ENCODE measurements at regions not wholly inside any gene's neighbourhood (a gene's known extent, or its start where the extent isn't known, plus 50 kb on each side); places are given as distances from the start of the nearest gene placed in this dataset.
"Not testable (repeated sequence)": the region's sequence is repeated elsewhere in the genome, so short reads cannot be mapped to it uniquely, and the experiment has no call there.

DNA sequence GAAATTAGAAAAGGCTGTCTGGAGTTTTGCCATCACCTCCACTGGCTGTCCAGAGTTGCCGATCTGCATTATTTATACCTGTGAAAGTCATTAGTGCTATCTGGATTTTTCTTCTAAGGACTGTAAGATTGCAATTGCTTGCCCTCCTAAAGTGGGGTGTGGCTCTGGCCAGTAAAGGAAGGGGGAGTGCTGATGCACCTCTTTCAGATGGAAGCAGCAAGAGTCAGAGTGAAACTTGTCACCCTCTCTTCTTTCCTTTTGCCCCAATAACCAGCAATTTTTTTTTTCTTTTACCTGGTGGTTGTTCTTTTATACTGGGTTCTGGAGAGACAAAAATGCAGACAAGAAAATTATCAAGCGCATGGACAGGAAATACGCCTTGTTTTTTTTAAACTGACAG lies 527.4 kb upstream of the NRP1 start:
- DNase-seq (ENCODE audit: low spot score), result no peak

DNA sequence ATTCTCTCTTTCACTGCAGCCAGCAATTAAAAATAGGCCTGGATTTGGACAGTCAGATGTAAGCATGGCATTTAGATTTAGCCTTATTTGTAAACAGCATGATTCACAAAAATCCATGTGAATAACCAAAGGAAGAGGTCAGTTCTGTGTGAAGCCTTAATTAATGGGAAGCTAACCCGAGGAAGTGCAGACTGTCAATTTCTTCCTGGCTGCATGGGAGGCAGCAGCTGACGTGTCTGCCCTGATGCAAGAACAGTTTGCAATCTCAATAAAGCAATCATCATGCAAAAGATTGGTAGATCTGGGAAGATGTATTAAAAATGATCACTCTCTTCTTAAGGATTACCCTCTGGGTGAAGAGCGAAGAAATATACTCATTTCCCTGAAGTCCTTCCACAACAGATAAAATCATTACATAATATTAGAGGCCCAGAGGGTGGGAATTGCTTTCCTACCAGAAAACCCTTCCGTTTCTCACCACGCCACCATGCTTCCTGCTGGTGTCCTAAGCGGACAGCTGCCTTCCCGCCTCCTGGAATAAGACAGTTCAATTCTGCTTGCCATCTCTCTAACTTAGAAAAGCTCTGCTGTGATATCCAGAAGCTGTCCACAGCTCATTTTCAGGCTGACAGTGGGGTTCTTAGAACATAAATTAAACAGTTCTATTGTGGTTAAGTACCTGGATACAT lies 526.7 kb upstream of the NRP1 start:
- DNase-seq (ENCODE audit: low spot score), result no peak

DNA sequence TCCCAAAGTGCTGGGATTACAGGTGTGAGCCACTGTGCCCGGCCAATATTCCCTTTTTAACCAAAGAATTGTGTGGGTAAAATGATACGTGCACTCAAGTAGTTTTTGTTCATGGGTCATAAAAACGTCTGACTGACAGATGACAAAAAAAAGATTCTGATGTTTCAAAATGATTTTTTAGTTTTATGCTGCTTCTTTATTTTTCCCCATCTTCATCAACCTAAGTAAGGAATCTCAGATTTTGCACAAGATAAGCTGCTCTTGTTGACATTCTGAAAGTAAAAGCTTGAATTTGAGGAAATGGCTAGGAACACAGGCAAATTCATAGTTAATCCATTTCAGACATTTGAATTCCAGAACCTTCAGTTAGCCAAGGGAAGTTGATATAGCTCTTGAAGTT lies 526.1 kb upstream of the NRP1 start:
- no peak for DNase-seq (ENCODE audit: low spot score)

DNA sequence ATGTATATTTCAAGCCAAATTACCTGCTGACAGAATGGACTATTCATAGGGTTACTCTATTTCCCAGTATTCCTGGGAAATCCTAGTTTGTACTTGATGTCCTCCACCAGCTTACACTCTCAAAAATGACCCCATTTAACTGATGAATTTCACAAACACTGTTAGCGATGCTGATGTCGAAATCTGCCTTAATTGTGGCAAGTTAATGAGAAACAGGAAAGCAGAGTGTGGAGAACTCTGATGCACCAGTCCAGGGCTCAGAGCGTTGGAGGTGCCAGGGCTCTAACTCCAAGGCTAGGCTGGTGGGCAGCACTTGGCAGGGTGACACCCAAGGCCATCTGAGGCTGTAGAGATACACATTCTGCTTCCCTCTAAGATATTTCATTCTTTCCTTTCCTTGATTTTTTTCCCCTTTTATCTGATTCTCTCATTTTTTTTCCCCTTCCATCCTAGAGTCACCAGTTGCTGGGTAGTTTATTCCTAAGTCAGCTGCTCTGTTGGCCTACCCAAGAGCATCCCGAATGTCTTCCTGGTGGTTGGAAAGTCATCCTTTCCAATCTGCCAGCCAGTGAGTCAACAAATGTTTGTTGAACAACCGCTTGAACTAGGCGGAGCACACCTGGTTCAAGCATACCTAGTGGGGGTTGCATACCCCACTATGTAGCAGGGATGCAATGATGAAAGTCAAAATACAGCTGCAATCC lies 525.0 kb upstream of the NRP1 start:
- no peak for DNase-seq (ENCODE audit: low spot score)

DNA sequence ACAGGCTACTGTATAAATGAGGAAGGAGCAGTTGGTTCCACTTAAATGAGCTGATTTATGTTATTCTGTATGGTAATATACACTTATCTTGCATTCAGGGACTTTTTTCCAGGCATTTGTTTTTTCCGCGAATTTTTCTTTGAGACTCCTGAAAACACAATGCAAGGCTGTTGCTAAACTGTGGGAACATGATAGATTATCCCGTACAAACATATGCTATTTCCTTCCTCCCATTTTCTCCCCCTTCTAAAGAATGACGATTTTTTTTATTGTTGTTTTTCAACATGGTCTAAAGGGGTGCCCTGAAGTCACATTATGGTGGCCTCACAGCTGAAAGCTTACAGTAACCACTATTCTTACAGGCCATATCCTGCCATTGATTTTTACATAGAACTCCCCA lies 523.9 kb upstream of the NRP1 start:
- no peak for DNase-seq (ENCODE audit: low spot score)

DNA sequence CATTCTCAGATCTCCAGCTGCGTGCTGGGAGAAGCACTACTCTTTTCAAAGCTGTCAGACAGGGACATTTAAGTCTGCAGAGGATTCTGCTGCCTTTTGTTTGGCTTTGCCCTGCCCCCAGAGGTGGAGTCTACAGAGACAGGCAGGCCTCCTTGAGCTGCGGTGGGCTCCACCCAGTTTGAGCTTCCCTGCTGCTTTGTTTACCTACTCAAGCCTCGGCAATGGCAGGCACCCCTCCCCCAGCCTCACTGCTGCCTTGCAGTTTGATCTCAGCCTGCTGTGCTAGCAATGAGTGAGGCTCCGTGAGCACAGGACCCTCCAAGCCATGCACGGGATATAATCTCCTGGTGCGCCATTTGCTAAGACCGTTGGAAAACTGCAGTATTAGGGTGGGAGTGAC lies 518.8 kb upstream of the NRP1 start:
- not testable (repeated sequence) for DNase-seq (ENCODE audit: low spot score)

DNA sequence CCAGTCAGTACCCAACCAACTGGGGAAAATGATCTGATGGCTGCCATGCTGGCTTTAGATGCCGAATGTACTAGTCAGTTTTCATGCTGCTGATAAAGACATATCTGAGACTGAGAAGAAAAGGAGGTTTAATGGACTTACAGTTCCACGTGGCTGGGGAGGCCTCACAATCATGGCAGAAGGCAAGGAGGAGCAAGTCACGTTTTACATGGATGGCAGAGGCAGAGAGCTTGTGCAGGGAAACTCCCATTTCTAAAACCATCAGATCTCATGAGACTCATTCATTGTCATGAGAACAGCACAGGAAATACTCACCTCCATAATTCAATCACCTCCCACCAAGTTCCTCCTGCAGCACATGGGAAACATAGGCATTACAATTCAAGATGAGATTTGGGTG lies 508.9 kb upstream of the NRP1 start:
- DNase-seq (ENCODE audit: low spot score), result no peak

DNA sequence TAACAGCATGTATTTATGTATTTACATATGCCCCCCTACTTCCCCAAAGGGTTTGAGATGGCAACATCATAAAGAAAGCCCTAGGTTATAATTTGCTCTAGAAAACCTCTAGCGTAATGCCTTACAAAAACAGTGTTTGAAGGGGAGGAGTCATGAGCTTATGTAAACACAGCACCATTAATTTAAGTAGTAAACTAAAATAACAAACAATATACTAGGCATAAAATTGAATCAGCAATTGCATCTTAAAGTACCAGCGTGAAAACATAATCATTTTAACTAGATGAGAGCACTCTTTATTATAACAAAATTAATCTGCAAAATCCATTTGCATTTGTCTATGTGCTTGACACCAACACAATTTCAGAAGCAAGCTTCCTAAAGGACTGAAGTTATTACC lies 507.2 kb upstream of the NRP1 start:
- DNase-seq (ENCODE audit: low spot score), result no peak

DNA sequence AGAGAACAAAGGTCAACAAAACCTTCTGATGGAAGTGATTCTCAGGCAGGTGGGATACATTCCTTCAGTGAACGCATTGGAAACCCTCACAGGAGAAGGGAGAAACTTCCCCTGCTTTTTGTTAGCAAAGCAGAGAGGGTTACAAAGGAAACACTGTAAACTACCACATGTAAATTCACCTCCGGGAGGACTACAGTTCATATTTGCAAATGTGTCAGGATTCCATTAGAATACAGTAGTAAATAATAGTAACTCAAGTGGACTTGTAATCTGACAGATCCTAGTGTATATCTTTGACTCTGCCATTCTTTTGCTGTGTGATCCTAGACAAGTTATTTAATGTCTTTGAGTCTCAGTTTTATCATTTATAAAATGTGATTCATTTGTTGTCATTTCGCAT lies 504.3 kb upstream of the NRP1 start:
- no peak for DNase-seq (ENCODE audit: low spot score)

DNA sequence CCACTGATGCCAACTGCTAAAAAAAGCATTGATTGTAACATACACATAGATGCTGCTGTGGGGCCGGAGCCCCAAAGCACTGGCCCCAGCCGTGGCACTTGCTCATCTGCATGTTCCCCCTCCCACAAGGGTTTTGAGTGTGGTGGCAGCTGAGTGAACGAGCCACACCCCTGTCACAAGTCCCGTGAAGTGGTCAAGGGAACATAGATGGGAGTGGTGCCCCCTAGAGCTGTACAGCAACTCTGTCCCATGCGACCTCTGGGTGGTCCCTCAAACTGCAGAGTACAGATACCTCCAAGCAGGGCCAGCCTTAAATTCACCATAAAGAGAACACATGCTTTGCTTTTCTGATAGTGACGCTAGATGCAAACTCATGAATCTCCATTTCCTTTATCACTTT lies 503.3 kb upstream of the NRP1 start:
- DNase-seq (ENCODE audit: low spot score), result no peak

DNA sequence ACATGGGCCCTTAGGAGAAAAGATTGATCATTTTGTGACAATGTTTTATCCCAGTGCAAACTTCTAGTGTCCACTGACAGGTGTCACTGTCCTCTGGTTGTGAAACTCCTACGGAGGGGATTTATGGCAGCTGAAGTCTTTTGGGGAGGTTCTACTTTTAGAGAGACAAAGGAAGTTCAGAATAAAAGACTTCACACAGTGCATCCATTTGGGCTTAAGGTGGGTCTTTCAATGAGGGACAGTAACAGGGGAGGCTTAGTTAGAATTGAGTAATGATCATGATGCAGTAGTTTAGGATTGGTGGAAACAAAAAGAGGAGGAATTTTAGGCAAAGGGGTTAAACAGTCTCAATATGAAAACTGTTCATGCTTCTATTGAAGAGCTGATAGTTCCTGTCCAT lies 501.1 kb upstream of the NRP1 start:
- no peak for DNase-seq (ENCODE audit: low spot score)

DNA sequence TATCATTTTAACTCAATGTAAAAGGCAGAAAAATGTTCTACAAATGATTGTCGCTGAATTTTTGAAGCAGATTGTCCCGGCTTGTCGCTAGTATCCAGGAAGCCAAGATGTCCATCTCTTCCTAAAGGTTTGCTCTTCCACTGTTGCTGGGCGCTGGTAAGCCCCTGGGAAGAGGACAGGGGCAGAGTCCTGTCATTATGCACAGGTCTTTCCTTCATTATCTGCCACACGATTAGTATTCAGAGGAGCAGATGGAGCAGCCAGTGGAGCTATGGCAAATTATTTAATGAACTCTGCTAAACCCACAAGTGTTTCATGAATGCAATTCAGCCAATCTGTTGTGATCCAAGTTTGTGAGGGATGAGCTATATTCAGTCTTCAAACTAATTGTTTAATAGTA lies 499.1 kb upstream of the NRP1 start:
- no peak for DNase-seq (ENCODE audit: low spot score)

DNA sequence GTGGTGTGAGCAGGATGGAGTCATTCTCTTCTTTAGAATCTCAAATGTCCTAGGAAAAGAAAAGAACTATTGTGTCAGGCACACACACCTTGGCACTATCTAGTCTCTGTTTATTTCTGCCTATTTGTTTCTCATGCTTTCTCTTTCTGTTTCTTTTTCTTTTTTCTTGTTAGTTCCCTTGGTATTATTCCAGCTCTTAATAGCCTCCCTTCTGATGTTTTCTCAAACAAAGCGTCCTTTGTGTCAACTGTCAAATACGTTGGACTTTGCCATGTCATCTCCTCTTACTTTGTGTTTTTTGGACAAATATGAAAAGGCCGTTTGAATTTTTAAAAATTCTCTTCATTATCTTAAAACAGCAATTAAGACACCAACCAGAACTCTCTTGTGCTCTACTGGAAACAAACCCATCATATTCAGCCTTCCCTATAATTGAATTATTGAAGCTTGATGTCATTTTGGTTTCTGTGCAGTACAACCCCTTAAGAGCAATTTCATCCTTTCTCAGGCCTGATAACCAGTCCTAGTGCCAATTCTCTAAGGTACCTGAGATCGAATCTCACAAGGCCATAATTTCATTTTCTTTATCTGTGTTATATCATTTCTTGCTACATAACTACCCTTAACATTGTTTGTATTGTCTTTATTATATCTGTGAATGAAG lies 497.8 kb upstream of the NRP1 start:
- peak; percentile 93 for DNase-seq (ENCODE audit: low spot score)

DNA sequence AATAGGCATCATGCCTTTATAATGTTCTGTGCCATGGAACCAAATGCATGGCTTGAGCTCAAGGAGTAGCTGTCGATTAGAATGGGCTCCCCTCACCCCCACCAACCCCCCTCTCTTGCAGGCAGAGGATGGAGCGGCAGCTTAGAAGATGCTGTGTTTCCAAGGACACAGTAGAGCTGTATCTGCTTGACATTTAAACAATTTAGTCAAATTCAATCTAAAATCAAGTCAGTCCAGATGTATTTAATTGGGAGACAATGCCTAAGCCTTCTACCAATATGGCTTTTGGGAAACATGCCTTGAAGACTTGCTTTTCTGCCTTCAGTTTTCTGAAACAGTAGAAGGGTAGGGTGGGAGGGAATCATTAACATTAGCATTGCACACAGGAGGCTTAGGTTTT lies 497.1 kb upstream of the NRP1 start:
- peak; percentile 80 for DNase-seq (ENCODE audit: low spot score)

DNA sequence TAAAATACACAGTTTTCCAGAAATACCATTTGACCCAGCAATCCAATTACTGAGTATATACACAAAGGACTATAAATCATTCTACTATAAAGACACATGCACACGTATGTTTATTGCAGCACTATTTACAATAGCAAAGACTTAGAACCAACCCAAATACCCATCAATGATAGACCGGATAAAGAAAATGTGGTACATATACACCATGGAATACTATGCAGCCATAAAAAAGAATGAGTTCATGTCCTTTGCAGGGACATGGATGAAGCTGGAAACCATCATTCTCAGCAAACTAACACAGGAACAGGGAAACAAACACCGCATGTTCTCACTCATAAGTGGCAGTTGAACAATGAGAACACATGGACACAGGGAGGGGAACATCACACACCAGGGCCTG lies 495.4 kb upstream of the NRP1 start:
- not testable (repeated sequence) for DNase-seq (ENCODE audit: low spot score)

DNA sequence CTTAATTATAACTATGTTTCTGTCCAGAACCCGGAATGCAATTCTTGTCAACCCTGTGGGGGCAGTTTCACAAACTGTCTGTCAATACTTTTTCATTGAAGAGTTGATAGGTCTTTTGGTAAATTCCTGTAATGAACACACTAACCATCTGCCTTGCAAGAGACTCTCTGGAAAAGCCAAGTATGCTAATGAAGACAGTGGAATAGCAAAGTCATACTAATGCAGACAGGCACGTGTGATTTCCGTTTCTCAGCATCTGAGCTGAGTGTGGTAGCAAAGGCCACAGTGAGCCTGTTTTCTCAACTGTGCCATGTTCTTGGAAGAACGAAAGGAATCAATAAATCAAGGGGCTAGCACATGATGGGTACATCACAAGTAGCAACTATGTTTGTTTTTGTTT lies 494.1 kb upstream of the NRP1 start:
- DNase-seq (ENCODE audit: low spot score), result no peak

DNA sequence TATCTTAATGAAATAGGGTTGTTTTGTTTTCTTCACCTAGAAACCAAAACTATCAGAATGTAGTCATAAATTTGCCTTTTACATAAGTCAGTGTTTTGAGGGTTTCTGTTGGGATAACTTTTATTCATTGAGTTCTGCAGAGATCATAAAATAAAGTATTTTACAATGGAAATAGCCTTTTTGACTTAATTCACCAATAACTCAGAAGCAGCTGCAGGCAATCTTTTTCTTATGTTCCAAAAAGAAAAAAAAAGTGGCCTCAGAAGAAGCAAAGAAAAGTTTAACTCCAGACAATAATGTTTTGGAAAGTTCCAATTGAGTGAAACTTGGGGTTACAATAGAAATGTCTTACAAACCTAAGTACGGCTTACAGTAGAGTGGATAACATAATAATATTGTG lies 491.7 kb upstream of the NRP1 start:
- no peak for DNase-seq (ENCODE audit: low spot score)

DNA sequence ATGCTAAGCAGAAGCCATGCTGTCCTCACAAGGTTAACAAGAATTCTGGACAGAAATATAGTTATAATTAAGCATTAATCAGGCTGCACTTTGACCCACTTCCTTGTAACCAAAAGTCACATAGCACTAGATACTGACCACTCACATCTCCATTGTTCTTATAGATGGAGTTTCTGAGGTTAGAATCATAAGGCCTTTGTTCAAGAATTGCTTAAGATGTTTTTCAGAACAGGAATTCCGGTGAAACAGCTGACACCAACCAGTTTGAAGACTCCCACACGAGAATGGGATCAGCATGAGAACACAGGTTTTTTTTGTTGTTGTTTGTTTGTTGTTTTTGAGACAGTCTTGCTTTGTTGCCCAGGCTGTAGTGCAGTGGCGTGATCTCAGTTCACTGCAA lies 488.3 kb upstream of the NRP1 start:
- DNase-seq (ENCODE audit: low spot score), result no peak

DNA sequence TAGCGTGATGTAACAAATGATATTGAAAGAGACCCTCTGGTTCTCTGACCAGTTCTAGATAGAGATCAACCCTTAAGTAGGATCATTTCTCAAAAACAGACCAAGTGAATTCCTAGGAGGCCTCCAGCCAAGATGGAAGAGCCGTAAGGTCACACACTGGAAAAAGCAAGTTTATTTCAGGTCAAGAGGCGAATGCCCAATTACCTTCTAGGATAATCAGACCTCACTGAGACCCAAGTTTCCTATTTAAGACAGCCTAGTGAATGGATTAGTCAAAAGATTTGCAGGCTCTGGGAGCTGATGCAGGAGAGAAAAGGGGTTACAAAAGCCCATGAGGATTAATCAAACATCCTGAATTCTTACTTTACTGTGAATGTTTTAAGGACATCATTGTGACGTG lies 486.1 kb upstream of the NRP1 start:
- DNase-seq (ENCODE audit: low spot score), result peak; percentile 83

DNA sequence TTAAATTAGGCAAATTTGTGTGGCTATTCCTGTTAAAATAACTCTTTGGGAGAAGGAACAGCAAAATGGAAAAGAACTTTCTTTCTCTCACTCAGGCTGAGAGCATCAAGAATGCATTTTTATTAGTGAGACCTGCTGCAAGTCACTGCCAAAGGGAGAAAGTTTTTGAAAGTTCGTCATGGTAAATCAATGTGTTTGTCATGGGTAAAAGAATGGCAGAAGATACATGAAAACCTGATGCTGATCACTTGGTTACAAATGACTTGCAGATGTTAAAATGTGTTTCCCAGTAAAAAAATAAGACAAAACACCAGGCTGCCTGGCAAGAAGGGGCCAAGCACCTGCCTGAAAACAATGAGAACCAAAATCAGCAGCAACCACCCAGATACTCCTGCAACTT lies 484.7 kb upstream of the NRP1 start:
- DNase-seq (ENCODE audit: low spot score), result no peak

DNA sequence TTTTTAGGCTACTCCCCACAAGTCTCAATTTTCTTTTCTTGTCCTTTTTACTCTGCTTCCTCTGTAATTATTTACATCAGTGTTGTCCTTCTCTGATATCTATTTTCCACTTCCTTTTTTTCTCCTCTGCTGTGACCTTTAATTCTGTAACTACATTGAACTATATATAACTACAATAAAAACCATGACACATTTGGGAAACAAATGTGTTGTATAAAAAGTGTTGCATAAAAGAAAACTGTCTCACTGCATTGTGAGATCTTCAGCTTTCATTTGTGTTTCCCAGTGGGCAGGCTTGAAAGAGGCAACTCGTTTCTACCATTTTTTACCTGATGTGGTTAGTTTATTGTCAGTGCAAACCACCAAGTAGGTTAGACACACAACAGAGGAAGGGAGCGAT lies 483.9 kb upstream of the NRP1 start:
- DNase-seq (ENCODE audit: low spot score), result no peak

DNA sequence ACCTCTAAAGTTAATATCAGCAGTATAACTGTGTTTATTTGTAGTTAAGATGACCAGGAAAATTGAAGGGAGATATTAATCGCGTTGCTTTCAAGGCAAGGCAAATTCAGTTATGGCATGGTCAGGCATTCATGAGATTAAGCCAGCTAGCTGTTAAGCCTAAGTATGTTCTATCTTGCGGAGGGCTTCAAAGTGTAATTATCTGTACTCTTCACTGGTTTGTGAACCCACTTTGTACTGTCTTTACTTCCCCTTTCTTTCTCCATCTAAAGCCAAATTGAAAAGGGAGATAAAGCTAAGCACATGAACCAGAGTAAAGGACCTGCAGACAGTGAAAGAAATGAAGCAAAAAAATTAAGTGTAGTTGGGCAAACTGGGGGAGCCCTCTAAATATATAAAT lies 483.1 kb upstream of the NRP1 start:
- peak; percentile 52 for DNase-seq (ENCODE audit: low spot score)

DNA sequence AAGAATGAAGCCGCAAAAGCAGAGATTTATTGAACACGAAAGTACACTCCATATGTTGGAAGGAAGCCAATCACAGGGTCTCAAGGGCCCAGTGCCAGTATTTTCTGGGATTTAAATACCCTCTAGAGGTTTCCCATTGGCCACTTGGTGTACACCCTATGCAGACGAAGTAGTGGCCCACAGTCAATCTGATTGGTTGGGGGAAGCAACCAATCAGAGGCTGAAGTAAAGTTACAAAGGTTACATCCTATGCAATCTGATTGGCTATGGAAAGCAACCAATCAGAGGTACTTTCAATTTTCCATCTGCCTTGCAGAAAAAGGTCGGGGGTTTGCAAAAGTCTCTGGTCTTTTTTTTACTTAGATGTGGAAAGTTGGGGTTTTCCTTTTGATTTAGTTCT lies 481.3 kb upstream of the NRP1 start:
- no peak for DNase-seq (ENCODE audit: low spot score)

Measured in SK-N-DZ (cell line).